RWPE2 (cell line): ENCODE measurements at regions not wholly inside any gene's neighbourhood (a gene's known extent, or its start where the extent isn't known, plus 50 kb on each side); places are given as distances from the start of the nearest gene placed in this dataset.

Experiments used
- ATAC-seq: fragments of 200-7000 bp; cut with Tn5 transposase; 3 replicates; pipeline ENCODE4 v1.9.1; 2021; ENCODE audit warnings: low read depth
- DNase-seq: peaks from one replicate; pipeline ENCODE4 v3.0.0-alpha.2; 2020; ENCODE audit warnings: low spot score
- H3K27ac ChIP-seq: fragments of 450-650 bp; 2 replicates; pipeline ENCODE4 v1.5.1; 2017; ENCODE audit warnings: mild to moderate bottlenecking; ENCODE audit not compliant: poor library complexity, severe bottlenecking
- H3K27me3 ChIP-seq: fragments of 250-450 bp; sonication (Bioruptor Pico); 2 replicates; pipeline ENCODE4 v1.5.1; 2021; ENCODE audit warnings: mild to moderate bottlenecking, moderate library complexity; ENCODE audit not compliant: insufficient read depth, poor library complexity, severe bottlenecking
- H3K36me3 ChIP-seq: fragments of 250-450 bp; sonication (Bioruptor Pico); 2 replicates; pipeline ENCODE4 v1.5.1; 2020; ENCODE audit warnings: low read depth, mild to moderate bottlenecking, moderate library complexity
- H3K4me1 ChIP-seq: fragments of 250-450 bp; sonication (Bioruptor Pico); 2 replicates; pipeline ENCODE4 v1.5.1; 2021; ENCODE audit warnings: mild to moderate bottlenecking, moderate library complexity; ENCODE audit not compliant: insufficient read depth, poor library complexity, severe bottlenecking
- H3K4me3 ChIP-seq: fragments of 250-450 bp; sonication (Bioruptor Pico); 2 replicates; pipeline ENCODE4 v1.5.1; 2021; ENCODE audit warnings: mild to moderate bottlenecking, moderate library complexity; ENCODE audit not compliant: severe bottlenecking
- H3K9me3 ChIP-seq: fragments of 250-450 bp; sonication (Bioruptor Pico); 2 replicates; pipeline ENCODE4 v1.5.1; 2021; ENCODE audit warnings: mild to moderate bottlenecking, moderate library complexity; ENCODE audit not compliant: severe bottlenecking
- TF ChIP-seq, protein P1 (sequence below): fragments of 450-650 bp; IDR thresholded peaks from one replicate; pipeline ENCODE4 v1.5.1; 2017; ENCODE audit warnings: mild to moderate bottlenecking, moderate library complexity; ENCODE audit not compliant: poor library complexity, severe bottlenecking

DNA sequence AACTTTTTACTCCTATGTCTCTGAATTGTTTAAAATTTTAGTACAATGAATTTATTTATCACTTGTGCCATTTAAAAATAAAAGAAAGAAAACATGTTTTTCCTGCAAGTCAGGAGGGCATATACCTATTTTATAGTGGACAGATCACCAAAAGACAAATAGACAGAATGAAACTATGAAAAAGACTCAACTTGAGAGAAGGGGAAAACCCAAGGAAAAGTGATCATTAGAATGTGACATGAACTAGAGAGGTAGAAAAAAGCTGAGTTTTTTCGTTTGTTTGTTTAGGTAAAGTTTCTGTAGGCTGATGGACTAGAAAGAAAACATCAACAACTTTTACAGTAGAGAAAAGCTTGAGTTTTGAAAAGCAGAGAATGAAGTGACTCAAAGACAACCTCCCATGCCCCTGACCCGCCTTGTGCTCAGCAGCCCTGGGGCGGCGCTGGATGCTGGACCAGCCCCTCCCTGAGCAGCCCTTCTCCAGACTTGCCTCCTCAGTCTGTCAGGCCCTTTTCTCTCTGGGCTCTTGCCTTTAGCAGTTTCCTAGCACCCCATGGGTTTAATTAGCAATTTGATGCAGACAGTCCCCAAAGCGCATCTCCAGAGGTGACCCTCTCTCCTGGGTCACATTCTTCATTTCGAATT lies 95.1 kb upstream of the ARID2 start:
- no peak overlapping the region for H3K4me3 ChIP-seq
- no peak for DNase-seq
- H3K27ac ChIP-seq = no peak overlapping the region
- ATAC-seq = no peak
- no peaks in the 10 kb centered on the region for H3K9me3 ChIP-seq
- H3K36me3 ChIP-seq = no peaks in the 10 kb centered on the region
- TF ChIP-seq, protein P1, sequence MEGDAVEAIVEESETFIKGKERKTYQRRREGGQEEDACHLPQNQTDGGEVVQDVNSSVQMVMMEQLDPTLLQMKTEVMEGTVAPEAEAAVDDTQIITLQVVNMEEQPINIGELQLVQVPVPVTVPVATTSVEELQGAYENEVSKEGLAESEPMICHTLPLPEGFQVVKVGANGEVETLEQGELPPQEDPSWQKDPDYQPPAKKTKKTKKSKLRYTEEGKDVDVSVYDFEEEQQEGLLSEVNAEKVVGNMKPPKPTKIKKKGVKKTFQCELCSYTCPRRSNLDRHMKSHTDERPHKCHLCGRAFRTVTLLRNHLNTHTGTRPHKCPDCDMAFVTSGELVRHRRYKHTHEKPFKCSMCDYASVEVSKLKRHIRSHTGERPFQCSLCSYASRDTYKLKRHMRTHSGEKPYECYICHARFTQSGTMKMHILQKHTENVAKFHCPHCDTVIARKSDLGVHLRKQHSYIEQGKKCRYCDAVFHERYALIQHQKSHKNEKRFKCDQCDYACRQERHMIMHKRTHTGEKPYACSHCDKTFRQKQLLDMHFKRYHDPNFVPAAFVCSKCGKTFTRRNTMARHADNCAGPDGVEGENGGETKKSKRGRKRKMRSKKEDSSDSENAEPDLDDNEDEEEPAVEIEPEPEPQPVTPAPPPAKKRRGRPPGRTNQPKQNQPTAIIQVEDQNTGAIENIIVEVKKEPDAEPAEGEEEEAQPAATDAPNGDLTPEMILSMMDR = no peak
- H3K4me1 ChIP-seq = no peaks in the 10 kb centered on the region
- H3K27me3 ChIP-seq = no peaks in the 10 kb centered on the region

DNA sequence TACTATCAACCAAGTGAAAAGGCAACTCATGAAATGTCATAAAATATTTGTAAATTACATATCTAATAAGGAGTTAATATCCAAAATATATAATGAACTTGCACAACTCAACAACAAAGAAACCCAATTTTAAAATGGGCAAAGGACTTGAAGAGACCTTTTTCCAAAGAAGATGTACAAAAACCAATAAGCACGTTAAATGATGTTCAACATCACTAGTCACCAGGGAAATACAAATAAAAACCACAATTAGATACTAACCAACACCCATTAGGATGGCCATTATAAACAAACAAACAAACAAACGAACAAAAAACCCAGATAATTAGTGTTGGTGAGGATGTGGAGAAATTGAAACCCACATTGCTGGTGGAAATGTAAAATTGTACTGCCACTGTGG lies 92.3 kb upstream of the ARID2 start:
- no peaks in the 10 kb centered on the region for H3K4me1 ChIP-seq
- no peaks in the 10 kb centered on the region for H3K9me3 ChIP-seq
- peak overlapping the region; percentile 36 for H3K27ac ChIP-seq
- TF ChIP-seq, protein P1 = no peak
- DNase-seq (no peak), ATAC-seq (no peak)
- H3K4me3 ChIP-seq = no peak overlapping the region
- no peaks in the 10 kb centered on the region for H3K36me3 ChIP-seq
- no peaks in the 10 kb centered on the region for H3K27me3 ChIP-seq

DNA sequence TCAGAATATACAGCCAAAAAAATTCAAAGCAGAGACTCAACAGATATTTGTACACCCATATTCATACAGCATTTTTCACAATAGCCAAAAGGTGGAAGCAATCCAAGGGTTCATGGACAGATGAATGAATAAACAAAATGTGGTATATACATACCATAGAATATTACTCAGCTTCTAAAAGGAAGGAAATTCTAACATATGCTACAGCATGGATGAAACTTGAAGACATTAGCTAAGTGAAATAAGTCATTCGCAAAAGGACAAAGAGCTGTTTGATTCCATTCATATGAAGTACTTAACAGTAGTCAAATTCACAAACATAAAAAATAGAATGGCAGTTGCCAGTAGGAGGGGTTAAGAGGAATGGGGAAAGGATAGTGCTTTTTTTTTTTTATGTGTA lies 91.8 kb upstream of the ARID2 start:
- no peaks in the 10 kb centered on the region for H3K9me3 ChIP-seq
- DNase-seq (no peak), ATAC-seq (peak; percentile 94)
- H3K4me1 ChIP-seq = no peaks in the 10 kb centered on the region
- no peaks in the 10 kb centered on the region for H3K36me3 ChIP-seq
- H3K27ac ChIP-seq = peak overlapping the region; percentile 36
- TF ChIP-seq, protein P1 = no peak
- H3K4me3 ChIP-seq = no peak overlapping the region
- H3K27me3 ChIP-seq = no peaks in the 10 kb centered on the region

DNA sequence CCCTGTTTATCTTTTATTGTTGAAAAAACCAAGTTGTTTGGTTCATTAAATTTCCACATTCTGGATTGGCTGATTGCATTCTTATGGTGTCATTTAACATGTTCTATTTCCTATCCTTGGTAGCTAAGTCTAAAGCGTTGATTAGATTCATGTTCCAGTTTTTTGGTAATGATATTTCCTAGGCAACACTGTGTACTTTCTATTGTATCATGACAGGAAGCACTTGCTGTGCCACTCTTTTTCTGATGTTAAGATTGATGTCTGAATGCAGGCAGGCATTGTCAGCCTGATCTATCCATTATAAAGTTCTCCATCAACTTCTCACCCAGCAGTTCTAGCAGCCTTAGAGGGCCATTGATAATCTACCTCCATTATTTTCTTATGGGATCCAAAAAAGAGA lies 91.1 kb upstream of the ARID2 start:
- TF ChIP-seq, protein P1 = no peak
- no peaks in the 10 kb centered on the region for H3K4me1 ChIP-seq
- no peaks in the 10 kb centered on the region for H3K36me3 ChIP-seq
- no peak overlapping the region for H3K4me3 ChIP-seq
- no peaks in the 10 kb centered on the region for H3K27me3 ChIP-seq
- no peaks in the 10 kb centered on the region for H3K9me3 ChIP-seq
- peak overlapping the region; percentile 36 for H3K27ac ChIP-seq
- no peak for DNase-seq
- no peak for ATAC-seq

DNA sequence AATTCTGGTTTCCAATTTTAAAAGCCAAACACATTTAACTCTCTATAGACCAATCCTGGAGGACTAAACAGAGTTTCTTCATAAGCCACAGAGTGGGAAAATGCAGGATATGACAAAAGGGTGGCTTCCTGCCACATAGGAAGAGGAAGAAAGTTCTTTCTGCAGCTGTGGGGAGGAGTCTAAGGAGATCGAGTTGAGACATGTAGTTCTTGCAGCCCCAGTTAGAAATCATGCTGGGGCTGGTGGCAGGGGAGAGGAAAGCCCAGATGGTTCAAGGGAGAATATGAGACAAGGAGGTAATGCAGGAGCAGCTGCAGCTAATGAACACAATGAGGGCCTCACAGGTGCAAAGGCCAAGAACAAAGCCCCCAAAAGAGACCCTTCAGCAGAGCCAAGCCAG lies 85.0 kb upstream of the ARID2 start:
- DNase-seq (no peak), ATAC-seq (peak; percentile 85)
- H3K27me3 ChIP-seq = no peaks in the 10 kb centered on the region
- H3K27ac ChIP-seq = peak overlapping the region; percentile 44
- peaks cover 12% of the 10 kb centered on the region for H3K4me1 ChIP-seq
- TF ChIP-seq, protein P1 = no peak
- no peaks in the 10 kb centered on the region for H3K36me3 ChIP-seq
- H3K4me3 ChIP-seq = no peak overlapping the region
- no peaks in the 10 kb centered on the region for H3K9me3 ChIP-seq
